ENCODE measurements at regions not wholly inside any gene's neighbourhood (a gene's known extent, or its start where the extent isn't known, plus 50 kb on each side); places are given as distances from the start of the nearest gene placed in this dataset.
A peak's percentile ranks its signal among the peaks of the same experiment; 100 is the strongest.

DNA sequence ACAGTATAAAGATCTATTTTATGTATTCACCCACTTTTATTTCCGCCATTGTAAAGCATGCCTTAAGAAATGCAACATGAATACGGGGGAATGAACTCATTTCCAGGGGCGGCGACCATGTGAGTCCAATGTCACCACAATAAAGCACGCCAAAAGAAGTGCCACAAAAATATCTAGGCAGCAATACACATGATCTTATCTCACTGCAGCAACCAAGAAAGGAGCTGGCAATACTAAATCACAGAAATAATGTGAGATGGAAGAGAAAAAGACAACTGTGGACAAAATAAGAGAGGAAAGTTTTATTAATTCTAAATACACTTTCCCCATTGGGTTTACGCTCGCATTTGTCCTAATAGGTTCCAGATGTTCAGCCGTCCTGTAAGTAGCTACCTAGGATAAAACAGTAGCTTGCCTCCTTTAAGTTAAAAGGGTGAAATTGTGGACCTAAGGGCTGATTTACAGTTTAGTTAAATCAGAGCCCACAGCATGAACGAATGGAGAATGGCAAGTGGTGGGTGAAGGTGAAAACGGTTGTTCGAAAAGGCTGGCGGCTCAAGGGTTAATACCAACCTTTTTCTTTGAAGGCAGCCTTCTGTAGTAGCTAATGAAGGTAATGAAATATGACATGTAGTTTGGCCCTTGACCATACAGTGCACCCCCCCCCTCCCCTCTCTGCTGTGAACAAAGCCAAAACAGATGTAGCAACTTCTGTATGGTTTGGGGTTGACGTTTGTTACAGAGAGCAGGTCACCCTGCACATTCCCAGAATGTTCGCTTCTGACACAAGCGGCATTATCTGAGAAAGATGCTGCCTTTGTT, 504.2 kb upstream of the PSMD7 start:
- Histone ChIP-seq H3K27me3 (ENCODE audit: insufficient read depth) (no peaks in the 10 kb centered on the region), H3K9ac (no peak overlapping the region), H3K4me3 (ENCODE audit: low read depth in 2 of 2, low read length in 1 of 2) (peak overlapping the region in 1 of 2 experiments; percentile 12; a peak in 1 of 4 replicates), H3K4me2 (no peak overlapping the region), H4K20me1 (ENCODE audit: insufficient read depth) (no peaks in the 10 kb centered on the region), H3F3A (replicated peaks; ENCODE audit: insufficient read depth) (no peaks in the 10 kb centered on the region), H3K9me2 (no peaks in the 10 kb centered on the region), H3K79me2 (ENCODE audit: insufficient read depth) (no peaks in the 10 kb centered on the region), H3K27ac (ENCODE audit: low read depth in 2 of 2, low read length in 1 of 2) (peak overlapping the region in 1 of 2 experiments; percentile 64; a peak in 1 of 4 replicates), H2AFZ (ENCODE audit: low read depth) (no peak overlapping the region), H3K9me3 (no peaks in the 10 kb centered on the region), H3K4me1 (ENCODE audit: control insufficient read depth in 1 of 2, insufficient read depth in 2 of 2, low read depth in 1 of 2, low read length in 1 of 2) (peaks cover 0 to 18% of the 10 kb centered on the region in 2 experiments; a peak in 2 of 4 replicates), H3K36me3 (replicated peaks in 1 of 2; ENCODE audit: control insufficient read depth in 1 of 2, insufficient read depth in 2 of 2, low read length in 1 of 2) (no peaks in the 10 kb centered on the region)
- DNase-seq: peak; percentile 76
- CTCF ChIA-PET: interaction anchor here (0.8 to 1.3 kb wide), 4 partner anchors 19 to 54 kb away, joined by 3 to 6 read pairs (median 3); no protein-coding TSS in a partner anchor
- POLR2A ChIA-PET: no interaction called here
- TF ChIP-seq MXI1 (IDR thresholded peaks at IDR 0.05; ENCODE audit: low read depth, low read length) (peak; percentile 52), JUND (IDR thresholded peaks at IDR 0.05) (no peak), TCF12 (IDR thresholded peaks at IDR 0.05) (peak; percentile 26; the same call in 1 of the 2 replicates), CHD2 (IDR thresholded peaks at IDR 0.05; ENCODE audit: low read length, partially characterized antibody) (peak; percentile 46), RAD21 (IDR thresholded peaks at IDR 0.05; ENCODE audit: low read length) (no peak), EP300 (IDR thresholded peaks at IDR 0.05; ENCODE audit: borderline replicate concordance in 1 of 2, low read depth in 1 of 2, low read length in 1 of 2) (peak in 1 of 2 experiments; percentile 81; a peak in 1 of 4 replicates), FOSL2 (IDR thresholded peaks at IDR 0.05; ENCODE audit: borderline replicate concordance, low read depth) (no peak), RXRA (IDR thresholded peaks at IDR 0.05; ENCODE audit: borderline replicate concordance, low read depth) (no peak), RCOR1 (IDR thresholded peaks at IDR 0.05; ENCODE audit: low read length) (peak; percentile 76), GATA2 (CRISPR knock-in tag; IDR thresholded peaks at IDR 0.05) (peak; percentile 65), FOXJ3 (CRISPR knock-in tag; IDR thresholded peaks at IDR 0.05) (peak; percentile 76; the same call in 1 of the 2 replicates)
- 5% methylated on average over 14 of the region's 15 CpGs for WGBS (ENCODE audit: low lambda C conversion rate)

DNA sequence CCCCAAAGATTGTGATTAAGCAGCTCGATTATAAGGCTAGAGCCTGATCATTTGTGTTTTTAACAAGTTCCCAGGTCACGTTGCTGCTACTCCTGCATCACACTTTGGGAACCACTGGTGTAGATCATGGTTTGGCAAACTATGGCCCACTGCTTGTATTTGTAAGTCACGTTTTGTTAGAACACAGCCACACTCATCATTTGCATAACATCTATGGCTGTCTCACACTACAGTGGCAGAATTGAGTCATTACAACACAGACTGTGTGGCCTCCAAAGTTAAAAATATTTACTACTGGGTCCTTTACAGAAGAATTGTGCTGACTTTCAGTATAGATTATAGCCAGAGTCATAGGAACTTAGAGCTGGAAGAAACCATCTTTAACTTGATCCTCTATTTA, 515.3 kb upstream of the PSMD7 start:
- TF ChIP-seq RFX5 (IDR thresholded peaks at IDR 0.05; ENCODE audit: low read length): no peak
- TF ChIP-seq, protein P1, sequence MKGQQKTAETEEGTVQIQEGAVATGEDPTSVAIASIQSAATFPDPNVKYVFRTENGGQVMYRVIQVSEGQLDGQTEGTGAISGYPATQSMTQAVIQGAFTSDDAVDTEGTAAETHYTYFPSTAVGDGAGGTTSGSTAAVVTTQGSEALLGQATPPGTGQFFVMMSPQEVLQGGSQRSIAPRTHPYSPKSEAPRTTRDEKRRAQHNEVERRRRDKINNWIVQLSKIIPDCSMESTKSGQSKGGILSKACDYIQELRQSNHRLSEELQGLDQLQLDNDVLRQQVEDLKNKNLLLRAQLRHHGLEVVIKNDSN (IDR thresholded peaks at IDR 0.05; ENCODE audit: borderline replicate concordance, low read depth): no peak
- no peak for TF ChIP-seq RXRA (IDR thresholded peaks at IDR 0.05; ENCODE audit: borderline replicate concordance, low read depth)
- TF ChIP-seq, protein P2, sequence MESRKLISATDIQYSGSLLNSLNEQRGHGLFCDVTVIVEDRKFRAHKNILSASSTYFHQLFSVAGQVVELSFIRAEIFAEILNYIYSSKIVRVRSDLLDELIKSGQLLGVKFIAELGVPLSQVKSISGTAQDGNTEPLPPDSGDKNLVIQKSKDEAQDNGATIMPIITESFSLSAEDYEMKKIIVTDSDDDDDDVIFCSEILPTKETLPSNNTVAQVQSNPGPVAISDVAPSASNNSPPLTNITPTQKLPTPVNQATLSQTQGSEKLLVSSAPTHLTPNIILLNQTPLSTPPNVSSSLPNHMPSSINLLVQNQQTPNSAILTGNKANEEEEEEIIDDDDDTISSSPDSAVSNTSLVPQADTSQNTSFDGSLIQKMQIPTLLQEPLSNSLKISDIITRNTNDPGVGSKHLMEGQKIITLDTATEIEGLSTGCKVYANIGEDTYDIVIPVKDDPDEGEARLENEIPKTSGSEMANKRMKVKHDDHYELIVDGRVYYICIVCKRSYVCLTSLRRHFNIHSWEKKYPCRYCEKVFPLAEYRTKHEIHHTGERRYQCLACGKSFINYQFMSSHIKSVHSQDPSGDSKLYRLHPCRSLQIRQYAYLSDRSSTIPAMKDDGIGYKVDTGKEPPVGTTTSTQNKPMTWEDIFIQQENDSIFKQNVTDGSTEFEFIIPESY (IDR thresholded peaks at IDR 0.05; ENCODE audit: borderline replicate concordance, low read depth): no peak
- no peak for TF ChIP-seq RCOR1 (IDR thresholded peaks at IDR 0.05; ENCODE audit: low read length)
- TF ChIP-seq NFIC (IDR thresholded peaks at IDR 0.05; ENCODE audit: borderline replicate concordance): no peak
- no peak for TF ChIP-seq ELF1 (IDR thresholded peaks at IDR 0.05)
- no peak for TF ChIP-seq TAF1 (IDR thresholded peaks at IDR 0.05; ENCODE audit: borderline replicate concordance, low read depth, low read length)
- TF ChIP-seq SIN3A (IDR thresholded peaks at IDR 0.05; ENCODE audit: borderline replicate concordance, low read depth, low read length): no peak
- no peak for TF ChIP-seq FOXJ3 (CRISPR knock-in tag; IDR thresholded peaks at IDR 0.05)
- TF ChIP-seq YY1 (IDR thresholded peaks at IDR 0.05; ENCODE audit: low read depth): no peak
- no peak for TF ChIP-seq FOXM1 (IDR thresholded peaks at IDR 0.05; ENCODE audit: low read depth)
- Histone ChIP-seq H3K9me2 (no peaks in the 10 kb centered on the region), H3K9ac (no peak overlapping the region), H3F3A (replicated peaks; ENCODE audit: insufficient read depth) (no peaks in the 10 kb centered on the region), H3K27ac (ENCODE audit: low read depth in 2 of 2, low read length in 1 of 2) (no peak overlapping the region), H2AFZ (ENCODE audit: low read depth) (no peak overlapping the region), H3K4me2 (no peak overlapping the region), H3K4me3 (ENCODE audit: low read depth in 2 of 2, low read length in 1 of 2) (no peak overlapping the region), H3K27me3 (ENCODE audit: insufficient read depth) (no peaks in the 10 kb centered on the region), H3K4me1 (ENCODE audit: control insufficient read depth in 1 of 2, insufficient read depth in 2 of 2, low read depth in 1 of 2, low read length in 1 of 2) (no peaks in the 10 kb centered on the region), H3K36me3 (replicated peaks in 1 of 2; ENCODE audit: control insufficient read depth in 1 of 2, insufficient read depth in 2 of 2, low read length in 1 of 2) (no peaks in the 10 kb centered on the region), H3K79me2 (ENCODE audit: insufficient read depth) (no peaks in the 10 kb centered on the region), H4K20me1 (ENCODE audit: insufficient read depth) (no peaks in the 10 kb centered on the region), H3K9me3 (no peaks in the 10 kb centered on the region)
- no peak for DNase-seq
- WGBS (ENCODE audit: low lambda C conversion rate): 9% methylated on average over 3 of the region's 3 CpGs
- ChIA-PET POLR2A (interaction anchor here (0.6 kb wide), 1 partner anchor 1788 kb away, joined by 3 read pairs; no protein-coding TSS in a partner anchor), CTCF (interaction anchor here (2.0 kb wide), 2 partner anchors 8 to 37 kb away, joined by 6 to 9 read pairs; no protein-coding TSS in a partner anchor)

All from SK-N-SH (cell line).